Fibroblast of mammary gland (primary cell): ENCODE measurements at regions not wholly inside any gene's neighbourhood (a gene's known extent, or its start where the extent isn't known, plus 50 kb on each side); places are given as distances from the start of the nearest gene placed in this dataset.
"Not testable (repeated sequence)": the region's sequence is repeated elsewhere in the genome, so short reads cannot be mapped to it uniquely, and the experiment has no call there.

Experiments
- DNase-seq: peaks from one replicate; pipeline ENCODE4 v3.0.0-alpha.2; 2010; ENCODE audit warnings: low read depth
- H3K4me3 ChIP-seq: 2 replicates; pipeline ENCODE4 v1.5.1; 2011; ENCODE audit warnings: low read depth, mild to moderate bottlenecking, low read length, moderate library complexity; ENCODE audit not compliant: control insufficient read depth
- TF ChIP-seq, protein P1 (sequence below): conservative IDR thresholded peaks from 2 replicates; pipeline ENCODE4 v1.5.1; 2011; ENCODE audit warnings: low read depth, low read length, inconsistent platforms; ENCODE audit not compliant: control insufficient read depth, insufficient read depth

DNA sequence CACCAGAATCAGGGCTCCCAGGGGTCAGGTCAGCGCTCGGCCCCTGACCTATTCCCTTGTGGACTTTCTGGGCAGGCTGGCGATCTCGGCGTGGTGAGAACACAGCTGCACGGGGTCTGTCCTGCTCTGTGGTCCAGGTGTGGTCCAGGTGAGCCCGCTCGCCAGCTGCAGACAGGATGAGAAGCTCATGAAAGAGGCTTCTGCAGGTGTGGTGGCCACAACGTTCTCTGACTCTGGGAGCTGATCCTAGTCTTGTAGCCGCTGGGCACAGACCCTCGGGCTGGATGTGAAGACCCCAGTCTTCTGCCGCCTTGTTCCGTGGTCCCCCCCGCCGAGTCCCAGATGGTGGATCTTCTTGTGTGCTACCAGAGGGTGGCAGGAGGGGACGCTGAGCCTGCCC, 129.7 kb downstream of the RTP5 start:
- DNase-seq: no peak
- TF ChIP-seq, protein P1, sequence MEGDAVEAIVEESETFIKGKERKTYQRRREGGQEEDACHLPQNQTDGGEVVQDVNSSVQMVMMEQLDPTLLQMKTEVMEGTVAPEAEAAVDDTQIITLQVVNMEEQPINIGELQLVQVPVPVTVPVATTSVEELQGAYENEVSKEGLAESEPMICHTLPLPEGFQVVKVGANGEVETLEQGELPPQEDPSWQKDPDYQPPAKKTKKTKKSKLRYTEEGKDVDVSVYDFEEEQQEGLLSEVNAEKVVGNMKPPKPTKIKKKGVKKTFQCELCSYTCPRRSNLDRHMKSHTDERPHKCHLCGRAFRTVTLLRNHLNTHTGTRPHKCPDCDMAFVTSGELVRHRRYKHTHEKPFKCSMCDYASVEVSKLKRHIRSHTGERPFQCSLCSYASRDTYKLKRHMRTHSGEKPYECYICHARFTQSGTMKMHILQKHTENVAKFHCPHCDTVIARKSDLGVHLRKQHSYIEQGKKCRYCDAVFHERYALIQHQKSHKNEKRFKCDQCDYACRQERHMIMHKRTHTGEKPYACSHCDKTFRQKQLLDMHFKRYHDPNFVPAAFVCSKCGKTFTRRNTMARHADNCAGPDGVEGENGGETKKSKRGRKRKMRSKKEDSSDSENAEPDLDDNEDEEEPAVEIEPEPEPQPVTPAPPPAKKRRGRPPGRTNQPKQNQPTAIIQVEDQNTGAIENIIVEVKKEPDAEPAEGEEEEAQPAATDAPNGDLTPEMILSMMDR: no peak
- H3K4me3 ChIP-seq: no peak overlapping the region

DNA sequence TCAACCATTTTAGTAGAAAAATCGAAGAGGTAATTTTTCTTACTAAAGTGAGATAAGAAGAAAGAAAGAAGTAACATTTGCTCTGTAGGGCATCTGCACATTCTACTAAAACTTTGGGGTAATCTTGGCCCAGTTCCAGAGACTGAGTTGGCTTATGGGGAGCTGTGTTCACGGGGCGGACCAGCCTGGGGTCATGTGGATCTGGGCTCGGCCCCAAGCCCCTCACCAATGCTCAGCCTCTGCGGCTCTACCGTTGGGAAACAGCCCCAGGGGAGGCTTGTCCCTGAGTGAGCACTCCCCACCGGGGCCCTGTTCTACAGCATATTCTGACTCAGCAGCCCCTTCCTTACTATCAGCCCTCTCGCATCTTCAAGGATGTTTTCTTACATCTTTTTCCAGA, 132.3 kb downstream of the RTP5 start:
- H3K4me3 ChIP-seq: no peak overlapping the region
- TF ChIP-seq, protein P1: no peak
- DNase-seq: no peak

- no peak for DNase-seq
- TF ChIP-seq, protein P1: no peak
- H3K4me3 ChIP-seq: no peak overlapping the region
Observed at GRCh38 chr2:242002944-242003343, 133.4 kb downstream of the RTP5 start.

DNA sequence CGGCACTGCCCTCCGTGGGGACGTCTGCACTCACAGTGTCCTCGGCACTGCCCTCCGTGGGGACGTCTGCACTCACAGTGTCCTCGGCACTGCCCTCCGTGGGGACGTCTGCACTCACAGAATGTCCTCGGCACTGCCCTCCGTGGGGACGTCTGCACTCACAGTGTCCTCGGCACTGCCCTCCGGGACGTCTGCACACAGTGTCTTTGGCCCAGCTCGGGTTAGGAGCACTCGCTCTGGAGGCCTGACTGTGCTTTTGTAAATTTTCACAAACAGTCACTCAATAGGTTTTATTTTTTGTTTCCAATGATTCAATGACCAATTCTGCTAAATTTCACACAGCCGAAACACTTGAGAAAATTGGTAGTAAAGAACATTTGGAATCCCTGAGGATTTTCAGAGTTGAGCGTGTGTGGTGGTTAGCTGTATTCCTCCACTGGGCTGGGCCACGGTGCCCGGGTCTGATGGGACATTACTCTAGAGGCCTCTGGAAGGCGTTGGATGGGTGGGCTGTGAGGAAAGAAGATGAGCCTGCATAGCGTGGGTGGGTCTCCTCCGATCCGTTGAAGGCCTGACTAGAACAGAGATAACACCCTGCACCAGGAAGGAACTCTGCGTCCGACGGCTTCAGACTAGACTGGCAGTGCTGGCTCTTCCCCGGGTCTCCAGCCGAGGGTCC, 134.8 kb downstream of the RTP5 start:
- TF ChIP-seq, protein P1: no peak
- no peak for DNase-seq
- H3K4me3 ChIP-seq: no peak overlapping the region

- H3K4me3 ChIP-seq: no peak overlapping the region
- TF ChIP-seq, protein P1: no peak
- DNase-seq: no peak
Observed at GRCh38 chr2:242004902-242005230, 135.3 kb downstream of the RTP5 start.

DNA sequence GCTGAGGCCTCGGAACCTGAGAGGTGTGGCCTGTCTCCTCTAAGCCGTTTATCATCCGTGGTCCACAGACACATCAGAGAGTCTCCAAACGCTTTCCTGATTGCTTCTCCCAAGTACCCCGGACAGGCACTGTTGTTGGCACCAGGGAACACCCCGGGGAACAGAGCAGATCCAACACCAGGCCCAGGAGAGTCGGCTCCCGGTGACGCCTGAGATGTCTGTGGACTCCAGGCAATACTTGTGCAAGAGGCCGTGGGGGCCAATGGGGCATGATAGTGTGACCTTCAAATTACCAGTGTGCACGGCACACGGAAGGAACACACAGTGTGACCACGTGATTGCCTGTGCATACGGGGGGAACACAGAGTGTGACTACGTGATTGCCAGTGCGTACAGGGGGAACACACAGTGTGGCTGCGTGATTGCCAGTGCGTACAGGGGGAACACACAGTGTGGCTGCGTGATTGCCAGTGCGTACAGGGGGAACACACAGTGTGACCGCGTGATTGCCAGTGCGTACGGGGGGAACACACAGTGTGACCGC, 136.6 kb downstream of the RTP5 start:
- H3K4me3 ChIP-seq, DNase-seq: not testable (repeated sequence)

DNA sequence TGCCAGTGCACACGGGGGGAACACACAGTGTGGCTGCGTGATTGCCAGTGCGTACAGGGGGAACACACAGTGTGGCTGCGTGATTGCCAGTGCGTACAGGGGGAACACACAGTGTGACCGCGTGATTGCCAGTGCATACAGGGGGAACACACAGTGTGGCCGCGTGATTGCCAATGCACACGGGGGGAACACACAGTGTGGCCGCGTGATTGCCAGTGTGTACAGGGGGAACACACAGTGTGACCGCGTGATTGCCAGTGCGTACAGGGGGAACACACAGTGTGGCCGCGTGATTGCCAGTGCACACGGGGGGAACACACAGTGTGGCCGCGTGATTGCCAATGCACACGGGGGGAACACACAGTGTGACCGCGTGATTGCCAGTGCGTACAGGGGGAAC, 139.4 kb downstream of the RTP5 start:
- not testable (repeated sequence) for H3K4me3 ChIP-seq

DNA sequence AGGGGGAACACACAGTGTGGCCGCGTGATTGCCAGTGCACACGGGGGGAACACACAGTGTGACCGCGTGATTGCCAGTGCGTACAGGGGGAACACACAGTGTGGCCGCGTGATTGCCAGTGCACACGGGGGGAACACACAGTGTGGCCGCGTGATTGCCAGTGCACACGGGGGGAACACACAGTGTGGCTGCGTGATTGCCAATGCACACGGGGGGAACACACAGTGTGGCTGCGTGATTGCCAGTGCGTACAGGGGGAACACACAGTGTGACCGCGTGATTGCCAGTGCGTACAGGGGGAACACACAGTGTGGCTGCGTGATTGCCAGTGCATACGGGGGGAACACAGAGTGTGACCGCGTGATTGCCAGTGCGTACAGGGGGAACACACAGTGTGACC, 140.3 kb downstream of the RTP5 start:
- not testable (repeated sequence) for H3K4me3 ChIP-seq

More for the DNA sequence above, 139.4 kb downstream of the RTP5 start:
- not testable (repeated sequence) for DNase-seq

GRCh38 chr2:242010252-242011166, 141.0 kb downstream of the RTP5 start:
- not testable (repeated sequence) for DNase-seq, H3K4me3 ChIP-seq

More for the DNA sequence above, 140.3 kb downstream of the RTP5 start:
- DNase-seq: not testable (repeated sequence)
